SK-N-SH treated with all-trans-retinoic acid at 6 μM for 48 hours (cell line): ENCODE measurements at regions not wholly inside any gene's neighbourhood (a gene's known extent, or its start where the extent isn't known, plus 50 kb on each side); places are given as distances from the start of the nearest gene placed in this dataset.

Experiments
- ATAC-seq: fragments of 200-7000 bp; cut with Tn5 transposase; 3 replicates; pipeline ENCODE4 v1.9.1; 2020; ENCODE audit warnings: mild to moderate bottlenecking, moderate library complexity
- ARNTL ChIP-seq: fragments of 450-650 bp; formaldehyde crosslinking; IDR thresholded peaks from 2 replicates; pipeline ENCODE4 v1.5.0; 2020; ENCODE audit warnings: low read depth, mild to moderate bottlenecking, moderate library complexity, borderline replicate concordance
- BACH2 ChIP-seq: fragments of 250-450 bp; sonication (Bioruptor Pico); IDR thresholded peaks from 2 replicates; pipeline ENCODE4 v1.9.0; 2021; ENCODE audit warnings: mild to moderate bottlenecking, borderline replicate concordance
- CSDC2 ChIP-seq: fragments of 250-450 bp; sonication (Bioruptor Pico); IDR thresholded peaks from 2 replicates; pipeline ENCODE4 v1.5.0; 2020; ENCODE audit warnings: mild to moderate bottlenecking, moderate library complexity
- ESRRG ChIP-seq: fragments of 250-450 bp; sonication (Bioruptor Pico); IDR thresholded peaks from 2 replicates; pipeline ENCODE4 v1.6.1; 2021; ENCODE audit warnings: mild to moderate bottlenecking
- GLIS3 ChIP-seq: fragments of 250-450 bp; sonication (Bioruptor Pico); IDR thresholded peaks from 2 replicates; pipeline ENCODE4 v1.5.0; 2020; ENCODE audit warnings: mild to moderate bottlenecking, moderate library complexity
- ISL1 ChIP-seq: fragments of 250-450 bp; sonication (Bioruptor Pico); IDR thresholded peaks from 2 replicates; pipeline ENCODE4 v2.1.2; 2022; ENCODE audit warnings: mild to moderate bottlenecking, moderate library complexity
- OSR1 ChIP-seq: fragments of 250-450 bp; sonication (Bioruptor Pico); IDR thresholded peaks from 2 replicates; pipeline ENCODE4 v1.8.0; 2022; ENCODE audit warnings: moderate library complexity, mild to moderate bottlenecking, inconsistent platforms
- PPARA ChIP-seq: fragments of 250-450 bp; sonication (Bioruptor Pico); IDR thresholded peaks from 2 replicates; pipeline ENCODE4 v1.5.0; 2020; ENCODE audit warnings: mild to moderate bottlenecking, borderline replicate concordance
- RARB ChIP-seq: fragments of 250-450 bp; sonication (Bioruptor Pico); IDR thresholded peaks from 2 replicates; pipeline ENCODE4 v1.8.0; 2021; ENCODE audit warnings: mild to moderate bottlenecking, moderate library complexity
- SNAI2 ChIP-seq: fragments of 250-450 bp; sonication (Bioruptor Pico); IDR thresholded peaks from 2 replicates; pipeline ENCODE4 v1.5.0; 2020; ENCODE audit warnings: mild to moderate bottlenecking, moderate library complexity
- TCF4 ChIP-seq: fragments of 250-450 bp; sonication (Bioruptor Pico); IDR thresholded peaks from 2 replicates; pipeline ENCODE4 v1.8.0; 2021; ENCODE audit warnings: mild to moderate bottlenecking, moderate library complexity, borderline replicate concordance
- TOX ChIP-seq: fragments of 250-450 bp; sonication (Bioruptor Pico); IDR thresholded peaks from 2 replicates; pipeline ENCODE4 v1.8.0; 2021; ENCODE audit warnings: mild to moderate bottlenecking, moderate library complexity, borderline replicate concordance
- ZC3H10 ChIP-seq: fragments of 250-450 bp; sonication (Bioruptor Pico); IDR thresholded peaks from 2 replicates; pipeline ENCODE4 v1.5.1; 2021; ENCODE audit warnings: mild to moderate bottlenecking, moderate library complexity
- ZFP3 ChIP-seq: fragments of 250-450 bp; sonication (Bioruptor Pico); IDR thresholded peaks from 2 replicates; pipeline ENCODE4 v1.5.0; 2020; ENCODE audit warnings: mild to moderate bottlenecking, moderate library complexity
- ZNF565 ChIP-seq: fragments of 450-650 bp; formaldehyde crosslinking; conservative IDR thresholded peaks from 2 replicates; pipeline ENCODE4 v1.5.0; 2020; ENCODE audit warnings: low read depth, mild to moderate bottlenecking, moderate library complexity
- ZNF70 ChIP-seq: fragments of 450-650 bp; formaldehyde crosslinking; IDR thresholded peaks from 2 replicates; pipeline ENCODE4 v1.5.0; 2020; ENCODE audit warnings: mild to moderate bottlenecking, moderate library complexity
- TF ChIP-seq, protein P1 (sequence below): fragments of 250-450 bp; sonication (Bioruptor Pico); IDR thresholded peaks from 2 replicates; pipeline ENCODE4 v1.5.1; 2021; ENCODE audit warnings: mild to moderate bottlenecking, moderate library complexity
- TF ChIP-seq, protein P2 (sequence below): fragments of 250-450 bp; sonication (Bioruptor Pico); IDR thresholded peaks from 2 replicates; pipeline ENCODE4 v1.8.0; 2020; ENCODE audit warnings: mild to moderate bottlenecking, moderate library complexity, borderline replicate concordance
- TF ChIP-seq, protein P3 (sequence below): fragments of 250-450 bp; sonication (Bioruptor Pico); IDR thresholded peaks from 2 replicates; pipeline ENCODE4 v1.5.0; 2020; ENCODE audit warnings: mild to moderate bottlenecking, moderate library complexity
- TF ChIP-seq, protein P4 (sequence below): fragments of 250-450 bp; sonication (Bioruptor Pico); IDR thresholded peaks from 2 replicates; pipeline ENCODE4 v1.5.1; 2020; ENCODE audit warnings: low read depth, mild to moderate bottlenecking, moderate library complexity
- TF ChIP-seq, protein P5 (sequence below): fragments of 250-450 bp; sonication (Bioruptor Pico); IDR thresholded peaks from 2 replicates; pipeline ENCODE4 v1.8.0; 2021; ENCODE audit warnings: low read depth, mild to moderate bottlenecking, moderate library complexity, borderline replicate concordance

DNA sequence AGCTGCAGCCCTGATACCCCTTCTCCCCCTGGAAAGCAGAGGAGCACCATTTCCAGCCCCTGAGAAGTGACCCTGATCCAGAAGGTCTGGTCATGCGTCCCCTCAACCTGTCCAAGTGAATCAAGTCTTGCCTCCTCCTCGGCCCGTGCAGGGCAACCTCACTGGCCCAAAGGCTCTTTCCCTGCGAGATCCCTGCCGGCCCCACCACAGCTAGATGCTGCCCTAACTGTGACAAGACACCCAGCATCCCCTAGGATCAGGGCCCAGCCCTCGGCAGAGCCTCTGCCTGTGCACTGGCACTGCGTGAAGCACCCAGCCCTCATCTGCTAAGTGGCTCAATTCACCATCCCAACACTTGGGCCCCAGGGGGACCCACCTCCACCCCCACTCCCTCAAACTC is 155.1 kb downstream of the NUP210 start:
- TF ChIP-seq, protein P1, sequence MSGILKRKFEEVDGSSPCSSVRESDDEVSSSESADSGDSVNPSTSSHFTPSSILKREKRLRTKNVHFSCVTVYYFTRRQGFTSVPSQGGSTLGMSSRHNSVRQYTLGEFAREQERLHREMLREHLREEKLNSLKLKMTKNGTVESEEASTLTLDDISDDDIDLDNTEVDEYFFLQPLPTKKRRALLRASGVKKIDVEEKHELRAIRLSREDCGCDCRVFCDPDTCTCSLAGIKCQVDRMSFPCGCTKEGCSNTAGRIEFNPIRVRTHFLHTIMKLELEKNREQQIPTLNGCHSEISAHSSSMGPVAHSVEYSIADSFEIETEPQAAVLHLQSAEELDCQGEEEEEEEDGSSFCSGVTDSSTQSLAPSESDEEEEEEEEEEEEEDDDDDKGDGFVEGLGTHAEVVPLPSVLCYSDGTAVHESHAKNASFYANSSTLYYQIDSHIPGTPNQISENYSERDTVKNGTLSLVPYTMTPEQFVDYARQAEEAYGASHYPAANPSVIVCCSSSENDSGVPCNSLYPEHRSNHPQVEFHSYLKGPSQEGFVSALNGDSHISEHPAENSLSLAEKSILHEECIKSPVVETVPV (CRISPR knock-in tag) = no peak
- TF ChIP-seq GLIS3 (CRISPR knock-in tag) = no peak
- no peak for TF ChIP-seq CSDC2 (CRISPR knock-in tag)
- no peak for TF ChIP-seq BACH2 (CRISPR knock-in tag)
- no peak for TF ChIP-seq TOX (CRISPR knock-in tag)
- TF ChIP-seq ZFP3 (CRISPR knock-in tag) = no peak
- no peak for TF ChIP-seq OSR1
- no peak for TF ChIP-seq ZNF565
- TF ChIP-seq ESRRG (CRISPR knock-in tag) = no peak
- TF ChIP-seq ISL1 (CRISPR knock-in tag) = no peak
- no peak for TF ChIP-seq PPARA (CRISPR knock-in tag)
- TF ChIP-seq, protein P2, sequence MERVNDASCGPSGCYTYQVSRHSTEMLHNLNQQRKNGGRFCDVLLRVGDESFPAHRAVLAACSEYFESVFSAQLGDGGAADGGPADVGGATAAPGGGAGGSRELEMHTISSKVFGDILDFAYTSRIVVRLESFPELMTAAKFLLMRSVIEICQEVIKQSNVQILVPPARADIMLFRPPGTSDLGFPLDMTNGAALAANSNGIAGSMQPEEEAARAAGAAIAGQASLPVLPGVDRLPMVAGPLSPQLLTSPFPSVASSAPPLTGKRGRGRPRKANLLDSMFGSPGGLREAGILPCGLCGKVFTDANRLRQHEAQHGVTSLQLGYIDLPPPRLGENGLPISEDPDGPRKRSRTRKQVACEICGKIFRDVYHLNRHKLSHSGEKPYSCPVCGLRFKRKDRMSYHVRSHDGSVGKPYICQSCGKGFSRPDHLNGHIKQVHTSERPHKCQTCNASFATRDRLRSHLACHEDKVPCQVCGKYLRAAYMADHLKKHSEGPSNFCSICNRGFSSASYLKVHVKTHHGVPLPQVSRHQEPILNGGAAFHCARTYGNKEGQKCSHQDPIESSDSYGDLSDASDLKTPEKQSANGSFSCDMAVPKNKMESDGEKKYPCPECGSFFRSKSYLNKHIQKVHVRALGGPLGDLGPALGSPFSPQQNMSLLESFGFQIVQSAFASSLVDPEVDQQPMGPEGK (CRISPR knock-in tag) = no peak
- TF ChIP-seq ARNTL (CRISPR knock-in tag) = no peak
- no peak for TF ChIP-seq ZC3H10 (CRISPR knock-in tag)
- TF ChIP-seq, protein P3, sequence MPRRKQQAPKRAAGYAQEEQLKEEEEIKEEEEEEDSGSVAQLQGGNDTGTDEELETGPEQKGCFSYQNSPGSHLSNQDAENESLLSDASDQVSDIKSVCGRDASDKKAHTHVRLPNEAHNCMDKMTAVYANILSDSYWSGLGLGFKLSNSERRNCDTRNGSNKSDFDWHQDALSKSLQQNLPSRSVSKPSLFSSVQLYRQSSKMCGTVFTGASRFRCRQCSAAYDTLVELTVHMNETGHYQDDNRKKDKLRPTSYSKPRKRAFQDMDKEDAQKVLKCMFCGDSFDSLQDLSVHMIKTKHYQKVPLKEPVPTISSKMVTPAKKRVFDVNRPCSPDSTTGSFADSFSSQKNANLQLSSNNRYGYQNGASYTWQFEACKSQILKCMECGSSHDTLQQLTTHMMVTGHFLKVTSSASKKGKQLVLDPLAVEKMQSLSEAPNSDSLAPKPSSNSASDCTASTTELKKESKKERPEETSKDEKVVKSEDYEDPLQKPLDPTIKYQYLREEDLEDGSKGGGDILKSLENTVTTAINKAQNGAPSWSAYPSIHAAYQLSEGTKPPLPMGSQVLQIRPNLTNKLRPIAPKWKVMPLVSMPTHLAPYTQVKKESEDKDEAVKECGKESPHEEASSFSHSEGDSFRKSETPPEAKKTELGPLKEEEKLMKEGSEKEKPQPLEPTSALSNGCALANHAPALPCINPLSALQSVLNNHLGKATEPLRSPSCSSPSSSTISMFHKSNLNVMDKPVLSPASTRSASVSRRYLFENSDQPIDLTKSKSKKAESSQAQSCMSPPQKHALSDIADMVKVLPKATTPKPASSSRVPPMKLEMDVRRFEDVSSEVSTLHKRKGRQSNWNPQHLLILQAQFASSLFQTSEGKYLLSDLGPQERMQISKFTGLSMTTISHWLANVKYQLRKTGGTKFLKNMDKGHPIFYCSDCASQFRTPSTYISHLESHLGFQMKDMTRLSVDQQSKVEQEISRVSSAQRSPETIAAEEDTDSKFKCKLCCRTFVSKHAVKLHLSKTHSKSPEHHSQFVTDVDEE (CRISPR knock-in tag) = no peak
- no peak for TF ChIP-seq SNAI2 (CRISPR knock-in tag)
- TF ChIP-seq RARB = no peak
- TF ChIP-seq, protein P4, sequence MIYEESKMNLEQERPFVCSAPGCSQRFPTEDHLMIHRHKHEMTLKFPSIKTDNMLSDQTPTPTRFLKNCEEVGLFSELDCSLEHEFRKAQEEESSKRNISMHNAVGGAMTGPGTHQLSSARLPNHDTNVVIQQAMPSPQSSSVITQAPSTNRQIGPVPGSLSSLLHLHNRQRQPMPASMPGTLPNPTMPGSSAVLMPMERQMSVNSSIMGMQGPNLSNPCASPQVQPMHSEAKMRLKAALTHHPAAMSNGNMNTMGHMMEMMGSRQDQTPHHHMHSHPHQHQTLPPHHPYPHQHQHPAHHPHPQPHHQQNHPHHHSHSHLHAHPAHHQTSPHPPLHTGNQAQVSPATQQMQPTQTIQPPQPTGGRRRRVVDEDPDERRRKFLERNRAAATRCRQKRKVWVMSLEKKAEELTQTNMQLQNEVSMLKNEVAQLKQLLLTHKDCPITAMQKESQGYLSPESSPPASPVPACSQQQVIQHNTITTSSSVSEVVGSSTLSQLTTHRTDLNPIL (CRISPR knock-in tag) = no peak
- TF ChIP-seq TCF4 (CRISPR knock-in tag) = no peak
- TF ChIP-seq, protein P5, sequence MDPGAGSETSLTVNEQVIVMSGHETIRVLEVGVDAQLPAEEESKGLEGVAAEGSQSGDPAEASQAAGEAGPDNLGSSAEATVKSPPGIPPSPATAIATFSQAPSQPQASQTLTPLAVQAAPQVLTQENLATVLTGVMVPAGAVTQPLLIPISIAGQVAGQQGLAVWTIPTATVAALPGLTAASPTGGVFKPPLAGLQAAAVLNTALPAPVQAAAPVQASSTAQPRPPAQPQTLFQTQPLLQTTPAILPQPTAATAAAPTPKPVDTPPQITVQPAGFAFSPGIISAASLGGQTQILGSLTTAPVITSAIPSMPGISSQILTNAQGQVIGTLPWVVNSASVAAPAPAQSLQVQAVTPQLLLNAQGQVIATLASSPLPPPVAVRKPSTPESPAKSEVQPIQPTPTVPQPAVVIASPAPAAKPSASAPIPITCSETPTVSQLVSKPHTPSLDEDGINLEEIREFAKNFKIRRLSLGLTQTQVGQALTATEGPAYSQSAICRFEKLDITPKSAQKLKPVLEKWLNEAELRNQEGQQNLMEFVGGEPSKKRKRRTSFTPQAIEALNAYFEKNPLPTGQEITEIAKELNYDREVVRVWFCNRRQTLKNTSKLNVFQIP (CRISPR knock-in tag) = no peak
- TF ChIP-seq, all 23 proteins: peak for 0
- no peak for ATAC-seq

DNA sequence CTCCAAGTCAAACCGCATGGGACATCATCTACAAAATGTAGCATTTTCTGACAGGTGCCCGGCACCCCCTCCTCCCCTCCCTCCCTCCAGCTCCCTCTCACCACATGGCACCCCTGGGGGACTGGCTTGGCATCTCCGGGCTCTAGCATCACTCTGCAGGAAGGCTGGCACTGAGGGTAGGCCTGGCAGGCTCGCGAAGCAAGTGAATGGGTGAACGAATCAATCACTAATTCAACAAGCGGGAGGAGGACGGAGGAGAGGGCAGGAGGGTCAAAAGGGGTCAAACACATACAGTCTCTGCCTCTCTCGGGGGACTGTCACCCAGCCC is 155.7 kb downstream of the NUP210 start:
- TF ChIP-seq ZNF565 (no peak), ZNF70 (CRISPR knock-in tag) (no peak), ESRRG (CRISPR knock-in tag) (no peak), OSR1 (no peak), CSDC2 (CRISPR knock-in tag) (no peak)
- TF ChIP-seq, protein P5 (CRISPR knock-in tag) = no peak
- TF ChIP-seq, protein P1 (CRISPR knock-in tag) = no peak
- no peak for ATAC-seq
